NOMO-1 (cell line): ENCODE measurements at regions not wholly inside any gene's neighbourhood (a gene's known extent, or its start where the extent isn't known, plus 50 kb on each side); places are given as distances from the start of the nearest gene placed in this dataset.

Source experiments
- DNase-seq, 2 experiments: peaks; one replicate each; lab custom pipeline; 2025; ENCODE audit not compliant: unreplicated experiment in 2 of 2; lab: John Stamatoyannopoulos, UW

GRCh38 chr2:74735009-74735408 lies 81.0 kb downstream of the SEMA4F start:
- no peak for DNase-seq

GRCh38 chr2:74735564-74735963 lies 81.5 kb downstream of the SEMA4F start:
- DNase-seq, result no peak

- no peak for DNase-seq
These were observed 82.5 kb downstream of the SEMA4F start for GRCh38 chr2:74736589-74736988.

- DNase-seq, result no peak
These were observed 84.5 kb downstream of the SEMA4F start for GRCh38 chr2:74738586-74738985.

- no peak for DNase-seq
These were observed 85.1 kb downstream of the SEMA4F start for GRCh38 chr2:74739129-74739528.

GRCh38 chr2:74739733-74740241 lies 85.7 kb downstream of the SEMA4F start:
- no peak for DNase-seq

GRCh38 chr2:74740395-74740740 lies 86.3 kb downstream of the SEMA4F start:
- no peak for DNase-seq

- peak; percentile 87 to 97 for DNase-seq
These were observed 86.8 kb downstream of the SEMA4F start for GRCh38 chr2:74740741-74741431.

GRCh38 chr2:74741629-74742028 lies 87.6 kb downstream of the SEMA4F start:
- peak; percentile 17 to 65 for DNase-seq

GRCh38 chr2:74742471-74742870 lies 88.4 kb downstream of the SEMA4F start:
- DNase-seq, result no peak

GRCh38 chr2:74743039-74743438 lies 89.0 kb downstream of the SEMA4F start:
- DNase-seq, result no peak

- DNase-seq, result no peak
These were observed 89.7 kb downstream of the SEMA4F start for GRCh38 chr2:74743778-74744177.

- no peak for DNase-seq
These were observed 89.0 kb upstream of the HK2 start for GRCh38 chr2:74744731-74745515.

GRCh38 chr2:74745766-74746165 lies 88.2 kb upstream of the HK2 start:
- DNase-seq, result no peak

- DNase-seq, result no peak
These were observed 87.4 kb upstream of the HK2 start for GRCh38 chr2:74746480-74746879.

- no peak for DNase-seq
These were observed 86.4 kb upstream of the HK2 start for GRCh38 chr2:74747411-74748080.

GRCh38 chr2:74748665-74749064 lies 85.3 kb upstream of the HK2 start:
- DNase-seq, result no peak

GRCh38 chr2:74749432-74749831 lies 84.5 kb upstream of the HK2 start:
- DNase-seq, result no peak

- no peak for DNase-seq
These were observed 81.7 kb upstream of the HK2 start for GRCh38 chr2:74751981-74752851.

- no peak for DNase-seq
These were observed 78.5 kb upstream of the HK2 start for GRCh38 chr2:74755386-74755785.
